NCI-H748 (cell line): ENCODE measurements at regions not wholly inside any gene's neighbourhood (a gene's known extent, or its start where the extent isn't known, plus 50 kb on each side); places are given as distances from the start of the nearest gene placed in this dataset.
"Not testable (repeated sequence)": the region's sequence is repeated elsewhere in the genome, so short reads cannot be mapped to it uniquely, and the experiment has no call there.

Source experiments
- DNase-seq: peaks from one replicate; lab custom pipeline; 2025; ENCODE audit not compliant: unreplicated experiment; lab: John Stamatoyannopoulos, UW

DNA sequence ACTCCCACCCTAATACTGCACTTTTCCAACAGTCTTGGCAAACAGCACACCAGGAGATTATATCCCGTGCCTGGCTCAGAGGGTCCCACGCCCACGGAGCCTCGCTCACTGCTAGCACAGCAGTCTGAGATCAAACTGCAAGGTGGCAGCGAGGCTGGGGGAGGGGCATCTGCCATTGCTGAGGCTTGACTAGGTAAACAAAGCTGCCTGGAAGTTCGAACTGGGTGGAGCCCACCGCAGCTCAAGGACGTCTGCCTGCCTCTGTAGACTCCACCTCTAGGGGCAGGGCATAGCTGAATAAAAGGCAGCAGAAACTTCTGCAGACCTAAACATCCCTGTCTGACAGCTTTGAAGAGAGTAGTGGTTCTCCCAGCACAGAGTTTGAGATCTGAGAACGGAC, 401.9 kb upstream of the SLC30A5 start:
- not testable (repeated sequence) for DNase-seq

DNA sequence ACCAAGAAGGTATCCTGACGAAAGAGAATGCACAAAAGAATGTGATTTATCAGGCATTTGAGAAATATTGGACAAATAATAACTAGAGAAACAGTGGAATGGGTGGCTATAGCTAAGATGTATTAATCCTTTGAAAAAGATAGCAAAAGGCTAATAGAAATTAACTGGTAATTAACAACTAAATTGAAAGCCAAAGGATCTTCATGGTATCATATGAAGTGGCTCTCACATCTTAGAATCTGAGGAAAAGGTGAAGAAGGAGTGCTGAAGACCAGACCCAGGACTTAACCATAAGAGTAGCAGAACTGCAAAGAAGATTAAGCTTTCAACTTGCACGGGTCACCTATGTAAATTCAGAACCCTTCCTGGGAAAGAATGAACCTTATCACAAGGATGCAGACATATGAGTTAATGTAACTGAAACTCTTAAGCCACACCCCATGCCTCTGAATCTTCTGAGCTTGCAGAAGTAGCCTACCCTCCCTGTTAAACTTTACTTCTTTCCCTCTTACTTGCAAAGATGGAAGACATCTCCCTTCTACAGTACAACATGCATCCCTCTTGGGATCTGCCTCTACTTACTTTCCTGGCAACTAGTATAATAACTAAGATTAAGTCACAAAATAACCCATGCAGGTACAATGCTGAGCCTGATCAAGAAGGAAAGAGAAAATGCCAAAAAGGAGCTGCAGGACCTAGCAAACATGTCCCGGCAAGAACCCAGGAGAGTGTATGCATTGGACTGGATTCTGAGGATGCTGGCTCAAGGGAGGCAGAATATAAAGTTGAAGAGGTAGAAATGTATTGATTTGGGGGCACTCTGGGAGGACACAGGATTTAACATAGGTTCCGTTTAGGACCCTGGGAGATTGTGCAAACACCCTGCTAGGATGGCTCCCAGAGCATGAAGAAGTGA, 395.5 kb upstream of the SLC30A5 start:
- no peak for DNase-seq

GRCh38 chr5:68699966-68700365, 393.8 kb upstream of the SLC30A5 start:
- DNase-seq, result no peak

DNA sequence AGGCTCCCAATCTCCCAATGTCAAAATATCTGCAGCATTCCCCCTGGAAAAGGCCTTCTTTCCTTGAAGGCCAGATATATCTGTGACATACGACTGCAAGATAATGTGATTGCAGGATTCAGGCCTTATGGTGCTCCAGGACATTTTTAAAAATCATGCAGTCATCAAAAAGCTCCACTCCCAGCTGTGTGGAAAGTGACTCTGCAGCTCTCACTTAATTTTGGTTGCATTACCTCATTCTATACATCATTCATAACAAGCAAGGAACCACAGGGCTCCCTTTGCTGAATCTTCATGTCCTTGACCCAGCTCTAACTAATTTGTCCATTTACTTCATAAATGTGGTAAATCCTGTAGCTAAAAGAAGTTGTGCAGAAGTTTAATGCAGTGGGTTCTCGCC, 386.2 kb upstream of the SLC30A5 start:
- no peak for DNase-seq

GRCh38 chr5:68708156-68708841, 385.5 kb upstream of the SLC30A5 start:
- DNase-seq, result no peak

DNA sequence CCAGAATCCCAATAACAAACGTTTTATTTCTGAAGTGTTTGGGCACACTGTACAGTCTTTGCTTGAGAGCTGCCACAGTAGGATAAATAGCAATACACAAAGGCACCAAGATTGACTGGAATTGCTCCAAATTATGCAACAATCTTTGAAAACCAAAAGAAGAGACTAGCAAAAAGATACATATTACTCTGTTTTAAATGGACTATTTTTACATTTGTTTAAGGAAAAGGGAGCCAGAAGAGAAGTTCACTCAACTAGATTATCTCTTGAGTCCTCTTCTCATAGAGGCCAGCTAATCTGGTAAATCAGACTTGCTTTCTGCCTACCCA, 385.0 kb upstream of the SLC30A5 start:
- no peak for DNase-seq

DNA sequence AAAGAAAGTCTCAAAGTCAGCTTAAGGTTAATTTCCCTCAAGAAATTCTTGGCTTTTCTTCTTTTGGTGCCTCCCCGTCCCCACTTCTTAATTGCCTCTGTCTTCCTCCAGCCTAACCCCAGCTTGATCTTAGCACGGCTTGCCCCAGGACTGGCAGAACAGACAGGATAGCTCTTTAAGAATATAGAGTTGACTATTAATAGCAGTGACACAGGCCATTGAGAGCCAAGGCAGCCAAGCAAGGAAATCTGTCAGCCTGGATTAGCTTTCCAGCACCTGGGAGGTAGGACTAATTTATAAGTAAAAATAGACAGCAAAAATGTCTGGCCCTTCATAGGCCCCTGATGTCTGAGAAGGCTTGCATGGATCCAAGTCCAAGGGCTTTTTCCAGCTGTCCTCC, 384.6 kb upstream of the SLC30A5 start:
- DNase-seq, result no peak

GRCh38 chr5:68710514-68710913, 383.3 kb upstream of the SLC30A5 start:
- DNase-seq, result no peak

DNA sequence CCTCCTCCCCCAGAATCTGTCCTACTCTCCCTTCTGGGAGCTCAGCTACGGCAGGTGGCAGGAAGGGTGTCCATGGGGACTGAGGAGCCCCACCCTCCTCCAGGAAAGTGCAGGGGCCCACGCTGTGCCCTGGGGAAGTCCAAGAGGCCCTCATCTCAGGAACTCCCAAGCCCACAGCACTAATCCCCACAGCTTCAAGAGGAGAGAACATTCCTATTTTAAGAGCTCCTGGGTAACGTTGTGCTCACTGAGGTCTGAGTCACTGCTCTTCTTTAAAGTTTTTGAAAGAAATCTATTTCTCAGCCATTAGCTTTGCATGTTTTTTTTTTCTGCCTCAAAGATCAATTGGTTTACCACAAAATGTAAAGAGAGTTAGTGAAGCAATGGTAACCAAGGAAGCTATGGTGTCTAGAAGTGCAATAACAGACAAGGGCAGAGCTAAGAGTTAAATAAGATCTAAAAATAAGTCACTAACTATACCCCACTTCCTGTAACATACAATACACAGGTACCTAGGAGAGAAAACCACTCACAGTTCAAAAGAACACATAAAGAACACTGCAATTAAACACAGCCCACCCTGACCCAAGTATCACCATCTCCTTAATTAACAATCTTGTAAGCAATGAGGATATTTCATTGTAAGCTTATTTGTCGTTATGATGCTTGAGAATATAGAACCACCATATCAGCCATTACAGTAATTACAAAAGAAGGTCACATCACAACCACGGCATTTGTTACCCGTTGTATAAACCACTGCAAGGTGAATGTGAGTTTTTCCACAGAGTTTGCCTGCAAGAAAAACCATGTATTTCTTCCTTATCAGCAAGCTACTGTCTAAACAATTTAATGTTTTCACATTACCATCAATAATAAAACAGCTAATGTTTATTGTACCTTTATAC, 382.3 kb upstream of the SLC30A5 start:
- no peak for DNase-seq

GRCh38 chr5:68714810-68715209, 379.0 kb upstream of the SLC30A5 start:
- no peak for DNase-seq

GRCh38 chr5:68720884-68721610, 372.8 kb upstream of the SLC30A5 start:
- DNase-seq, result no peak

GRCh38 chr5:68722357-68722756, 371.5 kb upstream of the SLC30A5 start:
- DNase-seq, result no peak

GRCh38 chr5:68725905-68726683, 367.7 kb upstream of the SLC30A5 start:
- DNase-seq, result no peak

- DNase-seq, result no peak
Observed at GRCh38 chr5:68727931-68728330, 365.9 kb upstream of the SLC30A5 start.

- no peak for DNase-seq
Observed at GRCh38 chr5:68729678-68730077, 364.1 kb upstream of the SLC30A5 start.

- peak; percentile 44 for DNase-seq
Observed at GRCh38 chr5:68730220-68730978, 363.4 kb upstream of the SLC30A5 start.

- no peak for DNase-seq
Observed at GRCh38 chr5:68730979-68731654, 362.7 kb upstream of the SLC30A5 start.

GRCh38 chr5:68732251-68732650, 361.6 kb upstream of the SLC30A5 start:
- no peak for DNase-seq

DNA sequence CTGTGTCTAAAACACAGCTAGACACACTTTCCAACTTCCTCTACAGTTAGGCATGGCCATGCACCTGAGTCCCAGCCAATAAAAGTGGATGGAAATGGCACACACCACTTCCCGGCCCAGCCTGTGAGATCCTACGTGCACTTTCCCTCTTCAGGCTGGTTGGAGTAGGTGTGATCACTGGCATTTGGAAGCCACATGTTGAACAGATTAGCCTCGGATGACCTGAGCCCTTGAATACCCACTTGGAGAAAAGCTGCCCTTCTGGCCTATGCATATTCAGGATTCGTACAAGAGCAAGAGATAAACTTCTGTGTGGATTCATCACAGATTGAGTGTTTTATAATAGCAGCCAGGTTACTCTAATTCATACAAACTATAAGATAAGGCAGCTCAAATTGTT, 359.0 kb upstream of the SLC30A5 start:
- DNase-seq, result no peak
